ENCODE measurements at regions not wholly inside any gene's neighbourhood (a gene's known extent, or its start where the extent isn't known, plus 50 kb on each side); places are given as distances from the start of the nearest gene placed in this dataset.

DNA sequence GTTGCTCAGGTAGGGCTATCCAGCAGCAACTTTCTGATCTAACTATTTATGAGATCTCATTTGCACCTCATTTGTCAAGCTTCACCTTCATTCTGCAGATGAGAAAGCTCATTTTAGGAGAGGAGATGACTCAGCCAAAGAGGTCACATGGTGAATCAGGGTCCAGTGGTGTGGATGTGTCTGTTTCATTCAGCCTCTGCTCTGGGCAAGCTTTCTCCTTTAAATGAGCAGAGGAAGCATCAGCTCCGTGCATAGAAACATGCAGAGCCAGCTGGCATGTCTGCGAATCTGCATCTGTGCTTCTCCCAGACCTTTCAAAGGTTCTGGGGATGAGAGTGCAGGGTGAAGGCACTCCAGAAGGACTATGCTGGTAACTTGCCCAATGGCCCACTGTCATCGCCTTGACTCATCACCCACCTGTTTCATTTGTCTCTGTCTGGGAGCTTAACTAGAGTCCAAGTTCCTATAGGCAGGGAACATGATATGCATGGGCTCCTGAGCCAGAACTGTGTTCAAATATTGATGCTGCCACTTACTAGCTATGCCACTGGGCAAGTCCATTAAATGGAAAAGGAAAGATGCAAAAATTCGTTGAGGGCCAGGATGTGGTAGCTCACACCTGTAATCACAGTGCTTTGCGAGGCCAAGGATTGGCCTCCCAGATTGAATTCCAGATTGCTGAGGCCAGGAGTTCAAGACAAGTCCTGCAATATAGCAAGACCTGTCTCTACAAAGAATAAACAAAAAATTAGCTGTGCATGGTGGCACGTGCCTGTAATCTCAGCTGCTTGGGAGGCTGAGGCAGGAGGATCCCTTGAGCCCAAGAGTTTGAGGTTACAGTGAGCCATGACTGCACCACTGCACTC lies 67.1 kb upstream of the NLK start:
- TF ChIP-seq RXRA (IDR thresholded peaks at IDR 0.05) (no peak), ATF3 (IDR thresholded peaks at IDR 0.05) (no peak), JUND (IDR thresholded peaks at IDR 0.05) (no peak), MAX (IDR thresholded peaks at IDR 0.05) (no peak), CTCF (IDR thresholded peaks at IDR 0.05; ENCODE audit: low read depth, low read length, missing input control) (no peak)
- TF ChIP-seq, protein P1, sequence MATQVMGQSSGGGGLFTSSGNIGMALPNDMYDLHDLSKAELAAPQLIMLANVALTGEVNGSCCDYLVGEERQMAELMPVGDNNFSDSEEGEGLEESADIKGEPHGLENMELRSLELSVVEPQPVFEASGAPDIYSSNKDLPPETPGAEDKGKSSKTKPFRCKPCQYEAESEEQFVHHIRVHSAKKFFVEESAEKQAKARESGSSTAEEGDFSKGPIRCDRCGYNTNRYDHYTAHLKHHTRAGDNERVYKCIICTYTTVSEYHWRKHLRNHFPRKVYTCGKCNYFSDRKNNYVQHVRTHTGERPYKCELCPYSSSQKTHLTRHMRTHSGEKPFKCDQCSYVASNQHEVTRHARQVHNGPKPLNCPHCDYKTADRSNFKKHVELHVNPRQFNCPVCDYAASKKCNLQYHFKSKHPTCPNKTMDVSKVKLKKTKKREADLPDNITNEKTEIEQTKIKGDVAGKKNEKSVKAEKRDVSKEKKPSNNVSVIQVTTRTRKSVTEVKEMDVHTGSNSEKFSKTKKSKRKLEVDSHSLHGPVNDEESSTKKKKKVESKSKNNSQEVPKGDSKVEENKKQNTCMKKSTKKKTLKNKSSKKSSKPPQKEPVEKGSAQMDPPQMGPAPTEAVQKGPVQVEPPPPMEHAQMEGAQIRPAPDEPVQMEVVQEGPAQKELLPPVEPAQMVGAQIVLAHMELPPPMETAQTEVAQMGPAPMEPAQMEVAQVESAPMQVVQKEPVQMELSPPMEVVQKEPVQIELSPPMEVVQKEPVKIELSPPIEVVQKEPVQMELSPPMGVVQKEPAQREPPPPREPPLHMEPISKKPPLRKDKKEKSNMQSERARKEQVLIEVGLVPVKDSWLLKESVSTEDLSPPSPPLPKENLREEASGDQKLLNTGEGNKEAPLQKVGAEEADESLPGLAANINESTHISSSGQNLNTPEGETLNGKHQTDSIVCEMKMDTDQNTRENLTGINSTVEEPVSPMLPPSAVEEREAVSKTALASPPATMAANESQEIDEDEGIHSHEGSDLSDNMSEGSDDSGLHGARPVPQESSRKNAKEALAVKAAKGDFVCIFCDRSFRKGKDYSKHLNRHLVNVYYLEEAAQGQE (IDR thresholded peaks at IDR 0.05): no peak
